MM.1S (cell line): ENCODE measurements at regions not wholly inside any gene's neighbourhood (a gene's known extent, or its start where the extent isn't known, plus 50 kb on each side); places are given as distances from the start of the nearest gene placed in this dataset.

Experiments
- DNase-seq: peaks from one replicate; pipeline ENCODE4 v3.0.0-alpha.2; 2015
- H2AFZ ChIP-seq: fragments of 300-600 bp; sonication (generic); 2 replicates; pipeline ENCODE4 v1.6.0; 2016; ENCODE audit warnings: antibody characterized with exemption, low read length
- H3F3A ChIP-seq: fragments of 300-600 bp; sonication (generic); 2 replicates; pipeline ENCODE4 v1.6.1; 2016; ENCODE audit warnings: mild to moderate bottlenecking, antibody characterized with exemption, low read length, moderate library complexity, mixed read lengths; ENCODE audit not compliant: insufficient read depth
- H3K27ac ChIP-seq: fragments of 300-600 bp; sonication (generic); 2 replicates; pipeline ENCODE4 v1.5.1; 2016; ENCODE audit warnings: mild to moderate bottlenecking, low read length
- H3K27me3 ChIP-seq: fragments of 300-600 bp; sonication (generic); replicated peaks from 2 replicates; pipeline ENCODE4 v1.6.0; 2016; ENCODE audit warnings: low read length; ENCODE audit not compliant: insufficient read depth
- H3K36me3 ChIP-seq: fragments of 300-600 bp; sonication (generic); replicated peaks from 2 replicates; pipeline ENCODE4 v1.6.1; 2016; ENCODE audit warnings: mild to moderate bottlenecking, low read length, mixed read lengths; ENCODE audit not compliant: insufficient read depth
- H3K4me1 ChIP-seq: fragments of 300-600 bp; sonication (generic); 2 replicates; pipeline ENCODE4 v1.6.1; 2016; ENCODE audit warnings: low read length, mixed read lengths
- H3K4me2 ChIP-seq: fragments of 300-600 bp; sonication (generic); 2 replicates; pipeline ENCODE4 v1.6.0; 2016; ENCODE audit warnings: low read depth, low read length
- H3K4me3 ChIP-seq: fragments of 300-600 bp; sonication (generic); 2 replicates; pipeline ENCODE4 v1.5.1; 2016; ENCODE audit warnings: low read length, mixed read lengths
- H3K79me2 ChIP-seq: fragments of 300-600 bp; sonication (generic); 2 replicates; pipeline ENCODE4 v1.6.1; 2016; ENCODE audit warnings: mixed run types, low read length, mixed read lengths
- H3K9ac ChIP-seq: fragments of 300-600 bp; sonication (generic); 2 replicates; pipeline ENCODE4 v1.6.1; 2016; ENCODE audit warnings: low read length, mixed read lengths
- H3K9me2 ChIP-seq: fragments of 300-600 bp; sonication (generic); replicated peaks from 2 replicates; pipeline ENCODE4 v1.6.1; 2016; ENCODE audit warnings: mild to moderate bottlenecking, low read length, mixed read lengths; ENCODE audit not compliant: insufficient read depth
- H3K9me3 ChIP-seq: fragments of 300-600 bp; sonication (generic); replicated peaks from 2 replicates; pipeline ENCODE4 v1.6.1; 2016; ENCODE audit warnings: mild to moderate bottlenecking, low read length, mixed read lengths; ENCODE audit not compliant: insufficient read depth
- H4K20me1 ChIP-seq: fragments of 300-600 bp; sonication (generic); 2 replicates; pipeline ENCODE4 v1.6.1; 2016; ENCODE audit warnings: mild to moderate bottlenecking, low read length, moderate library complexity, mixed read lengths; ENCODE audit not compliant: insufficient read depth
- EZH2 ChIP-seq: fragments of 300-600 bp; sonication (generic); optimal IDR thresholded peaks from 2 replicates; pipeline ENCODE3; 2017; ENCODE audit warnings: low read depth, mild to moderate bottlenecking, antibody characterized with exemption, low read length, mixed read lengths
- EZH2phosphoT487 ChIP-seq: fragments of 300-600 bp; sonication (generic); IDR thresholded peaks from 2 replicates; pipeline ENCODE4 v1.6.1; 2018; ENCODE audit warnings: antibody characterized with exemption, low read length
- TF ChIP-seq, protein P1 (sequence below): fragments of 300-600 bp; sonication (generic); IDR thresholded peaks from 2 replicates; pipeline ENCODE4 v1.5.1; 2016; ENCODE audit warnings: antibody characterized with exemption, low read length, mixed read lengths

DNA sequence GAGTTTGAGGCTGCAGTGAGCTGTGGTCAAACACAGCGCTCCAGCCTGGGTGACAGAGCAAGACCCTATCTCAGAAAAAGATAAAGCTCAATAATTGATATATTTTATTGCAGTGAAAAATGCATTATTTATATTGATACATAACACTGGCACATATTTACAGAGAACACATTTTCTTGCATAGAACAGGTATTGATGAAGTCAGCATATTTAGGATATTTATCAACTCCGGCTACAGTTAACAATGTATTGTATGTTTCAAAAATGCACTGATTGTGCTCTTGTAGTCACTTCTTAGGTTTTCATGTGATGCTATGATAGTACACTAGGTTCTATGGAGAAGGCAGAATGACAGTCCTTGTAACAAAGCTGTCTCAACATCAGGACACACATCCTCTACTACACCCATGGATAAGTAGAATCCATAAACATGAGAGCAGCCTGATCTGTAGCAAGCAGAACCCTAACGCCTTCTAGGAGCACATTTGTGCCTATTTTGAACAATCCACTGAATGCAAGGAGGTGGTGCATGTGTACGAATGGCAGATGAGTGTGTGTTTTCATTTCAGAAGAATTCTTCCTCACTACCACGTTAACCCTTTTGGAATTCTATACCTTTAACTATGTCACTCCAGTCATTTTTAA, 586.1 kb upstream of the CELF2 start:
- no peaks in the 10 kb centered on the region for H3K9me2 ChIP-seq
- no peaks in the 10 kb centered on the region for H3K4me1 ChIP-seq
- no peak for DNase-seq
- H4K20me1 ChIP-seq = no peaks in the 10 kb centered on the region
- no peaks in the 10 kb centered on the region for H3K36me3 ChIP-seq
- H3F3A ChIP-seq = no peaks in the 10 kb centered on the region
- H3K4me3 ChIP-seq = no peak overlapping the region
- TF ChIP-seq, protein P1, sequence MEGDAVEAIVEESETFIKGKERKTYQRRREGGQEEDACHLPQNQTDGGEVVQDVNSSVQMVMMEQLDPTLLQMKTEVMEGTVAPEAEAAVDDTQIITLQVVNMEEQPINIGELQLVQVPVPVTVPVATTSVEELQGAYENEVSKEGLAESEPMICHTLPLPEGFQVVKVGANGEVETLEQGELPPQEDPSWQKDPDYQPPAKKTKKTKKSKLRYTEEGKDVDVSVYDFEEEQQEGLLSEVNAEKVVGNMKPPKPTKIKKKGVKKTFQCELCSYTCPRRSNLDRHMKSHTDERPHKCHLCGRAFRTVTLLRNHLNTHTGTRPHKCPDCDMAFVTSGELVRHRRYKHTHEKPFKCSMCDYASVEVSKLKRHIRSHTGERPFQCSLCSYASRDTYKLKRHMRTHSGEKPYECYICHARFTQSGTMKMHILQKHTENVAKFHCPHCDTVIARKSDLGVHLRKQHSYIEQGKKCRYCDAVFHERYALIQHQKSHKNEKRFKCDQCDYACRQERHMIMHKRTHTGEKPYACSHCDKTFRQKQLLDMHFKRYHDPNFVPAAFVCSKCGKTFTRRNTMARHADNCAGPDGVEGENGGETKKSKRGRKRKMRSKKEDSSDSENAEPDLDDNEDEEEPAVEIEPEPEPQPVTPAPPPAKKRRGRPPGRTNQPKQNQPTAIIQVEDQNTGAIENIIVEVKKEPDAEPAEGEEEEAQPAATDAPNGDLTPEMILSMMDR = no peak
- TF ChIP-seq EZH2phosphoT487 = no peak
- no peak for TF ChIP-seq EZH2
- H3K9ac ChIP-seq = no peak overlapping the region
- no peak overlapping the region for H3K4me2 ChIP-seq
- H3K27me3 ChIP-seq = no peaks in the 10 kb centered on the region
- no peaks in the 10 kb centered on the region for H3K79me2 ChIP-seq
- no peak overlapping the region for H3K27ac ChIP-seq
- H3K9me3 ChIP-seq = no peaks in the 10 kb centered on the region
- H2AFZ ChIP-seq = no peak overlapping the region

DNA sequence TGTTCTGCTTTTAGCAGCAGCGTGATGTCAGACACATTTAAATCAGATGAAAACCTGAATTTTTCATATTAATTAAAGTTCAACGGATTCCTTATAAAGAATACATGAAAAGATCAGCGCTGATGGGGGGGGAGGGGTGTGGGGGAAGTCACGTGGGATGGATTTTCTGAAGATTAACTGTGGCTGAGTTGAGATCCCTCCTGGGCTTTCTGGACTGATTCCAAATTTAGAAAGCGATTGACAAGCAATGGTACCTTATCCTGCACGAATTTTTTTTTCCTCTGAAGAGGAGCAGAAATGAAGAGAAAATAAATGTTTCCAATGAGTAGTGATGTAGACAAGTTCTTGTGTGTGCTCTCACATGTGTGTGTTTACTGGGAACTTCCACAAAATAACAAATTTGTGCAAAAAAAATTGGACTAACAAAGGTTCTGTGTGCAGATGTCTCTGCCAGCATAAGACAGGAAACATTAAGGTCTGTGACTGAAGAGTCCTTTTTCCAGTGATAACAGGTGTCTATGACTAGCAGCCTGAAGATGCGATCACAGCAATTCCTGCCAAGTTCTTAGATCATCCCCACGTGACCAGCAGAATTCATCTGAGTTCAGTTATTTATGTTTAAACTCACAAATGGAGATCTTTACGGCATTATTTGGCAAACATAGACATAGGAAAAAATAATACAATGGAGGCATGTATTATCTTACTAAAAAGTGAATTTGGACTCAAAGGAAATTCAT, 585.2 kb upstream of the CELF2 start:
- no peak overlapping the region for H3K4me3 ChIP-seq
- H3K9ac ChIP-seq = no peak overlapping the region
- TF ChIP-seq EZH2phosphoT487 = no peak
- no peak for TF ChIP-seq EZH2
- TF ChIP-seq, protein P1 = no peak
- H3K4me1 ChIP-seq = no peaks in the 10 kb centered on the region
- no peaks in the 10 kb centered on the region for H3K9me2 ChIP-seq
- H3K9me3 ChIP-seq = no peaks in the 10 kb centered on the region
- H3K79me2 ChIP-seq = no peaks in the 10 kb centered on the region
- no peak overlapping the region for H2AFZ ChIP-seq
- no peaks in the 10 kb centered on the region for H3F3A ChIP-seq
- no peaks in the 10 kb centered on the region for H4K20me1 ChIP-seq
- no peak for DNase-seq
- no peak overlapping the region for H3K27ac ChIP-seq
- no peaks in the 10 kb centered on the region for H3K27me3 ChIP-seq
- H3K4me2 ChIP-seq = no peak overlapping the region
- no peaks in the 10 kb centered on the region for H3K36me3 ChIP-seq

DNA sequence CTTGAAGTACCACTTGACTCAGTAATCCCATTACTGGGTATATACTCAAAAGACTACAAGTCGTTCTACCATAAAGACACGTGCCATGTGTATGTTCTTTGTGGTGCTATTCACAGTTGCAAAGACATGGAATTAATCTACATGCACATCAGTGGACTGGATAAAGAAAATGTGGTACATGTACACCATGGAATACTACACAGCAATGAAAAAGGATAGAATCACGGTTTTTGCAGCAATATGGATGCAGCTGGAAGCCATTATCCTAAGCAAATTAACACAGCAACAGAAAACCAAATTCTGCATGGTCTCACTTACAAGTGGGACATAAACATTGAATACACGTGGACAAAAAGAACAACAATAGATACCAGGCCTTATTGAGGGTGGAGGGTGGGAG, 583.4 kb upstream of the CELF2 start:
- H4K20me1 ChIP-seq = no peaks in the 10 kb centered on the region

More for the DNA sequence above, 583.4 kb upstream of the CELF2 start:
- H3K36me3 ChIP-seq = no peaks in the 10 kb centered on the region
- H2AFZ ChIP-seq = no peak overlapping the region
- H3K9ac ChIP-seq = no peak overlapping the region
- H3K4me1 ChIP-seq = no peaks in the 10 kb centered on the region
- no peak overlapping the region for H3K27ac ChIP-seq
- TF ChIP-seq EZH2phosphoT487 = no peak
- no peak for TF ChIP-seq EZH2
- TF ChIP-seq, protein P1 = no peak
- H3K79me2 ChIP-seq = no peaks in the 10 kb centered on the region
- H3K9me2 ChIP-seq = no peaks in the 10 kb centered on the region
- no peak for DNase-seq
- no peaks in the 10 kb centered on the region for H3K27me3 ChIP-seq
- no peak overlapping the region for H3K4me2 ChIP-seq
- no peaks in the 10 kb centered on the region for H3K9me3 ChIP-seq
- H3F3A ChIP-seq = no peaks in the 10 kb centered on the region
- H3K4me3 ChIP-seq = no peak overlapping the region
